Activated CD8-positive, alpha-beta memory T cell treated with anti-CD3 and anti-CD28 coated beads, Interleukin-2, amount 50 U/mL, for 48 hours (primary cell): ENCODE measurements at regions not wholly inside any gene's neighbourhood (a gene's known extent, or its start where the extent isn't known, plus 50 kb on each side); places are given as distances from the start of the nearest gene placed in this dataset.

ENCODE experiments used
- DNase-seq: peaks from one replicate; pipeline ENCODE4 v3.0.0-alpha.2; 2020

DNA sequence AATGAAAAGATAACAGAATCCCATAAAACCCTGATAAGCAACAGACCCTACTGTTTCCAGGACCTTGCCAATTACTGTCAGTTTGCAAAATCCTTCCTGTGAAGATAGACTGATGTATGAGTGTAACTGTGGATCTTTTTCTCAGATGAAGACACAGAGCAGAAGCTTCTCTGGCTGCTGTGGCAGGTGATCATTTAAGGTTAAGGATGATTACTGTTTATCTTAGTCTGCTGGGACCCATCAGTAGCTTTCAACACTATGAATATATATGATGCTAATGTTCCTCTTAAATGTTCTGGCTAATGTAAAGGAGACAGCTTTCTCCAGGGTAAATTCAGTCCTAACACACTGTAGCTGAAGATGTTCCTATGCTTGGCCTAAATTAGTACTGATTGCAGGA is 56.0 kb upstream of the CTTNBP2 start:
- DNase-seq, result no peak

DNA sequence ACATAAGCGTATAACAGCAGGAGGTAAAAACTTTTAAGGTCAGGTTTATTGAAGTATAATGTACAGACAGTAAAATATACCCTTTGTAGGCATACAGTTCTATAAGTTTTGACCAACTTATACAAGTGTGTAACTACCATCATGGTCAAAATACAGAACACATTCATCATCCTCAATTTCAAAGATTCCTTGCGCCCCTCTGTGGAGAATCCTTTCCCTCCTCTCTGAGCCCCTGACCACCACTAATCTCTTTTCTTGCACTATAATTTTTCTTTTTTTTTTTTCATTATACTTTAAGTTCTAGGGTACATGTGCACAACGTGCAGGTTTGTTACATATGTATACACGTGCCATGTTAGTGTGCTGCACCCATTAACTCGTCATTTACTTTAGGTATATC is 58.1 kb upstream of the CTTNBP2 start:
- DNase-seq, result no peak

DNA sequence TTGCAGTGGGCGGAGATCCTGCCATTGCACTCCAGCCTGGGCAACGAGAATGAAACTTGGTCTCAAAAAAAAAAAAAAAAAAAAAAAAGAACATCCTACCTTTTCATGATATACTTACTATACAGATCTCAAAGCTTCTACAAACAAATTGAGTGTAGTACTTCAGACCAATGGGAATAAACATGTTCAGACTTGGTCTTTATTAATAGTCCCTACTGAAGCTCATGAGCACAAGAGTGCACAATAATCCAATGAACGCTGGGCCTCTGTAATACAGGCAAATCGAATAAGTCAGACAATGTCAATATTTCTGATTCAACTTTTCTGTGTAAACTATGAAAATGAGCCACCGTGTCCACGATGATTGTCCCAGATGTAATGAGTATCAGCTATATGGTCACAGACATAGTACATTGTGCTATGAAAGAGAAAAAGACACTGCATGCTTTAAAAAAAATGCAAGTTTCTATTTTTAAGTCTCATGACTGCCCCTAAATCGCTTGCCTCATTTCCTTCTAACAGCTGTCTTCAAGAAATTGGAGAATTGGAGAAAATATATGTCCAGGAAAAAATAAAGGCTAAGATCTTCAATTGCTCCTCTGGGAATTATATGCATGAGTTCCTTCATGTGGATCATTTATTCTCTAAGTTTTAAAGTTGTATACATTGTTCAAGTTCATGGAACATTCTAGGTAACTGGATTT is 64.0 kb upstream of the CTTNBP2 start:
- DNase-seq, result no peak

GRCh38 chr7:117937753-117938483 is 64.7 kb upstream of the CTTNBP2 start:
- no peak for DNase-seq

DNA sequence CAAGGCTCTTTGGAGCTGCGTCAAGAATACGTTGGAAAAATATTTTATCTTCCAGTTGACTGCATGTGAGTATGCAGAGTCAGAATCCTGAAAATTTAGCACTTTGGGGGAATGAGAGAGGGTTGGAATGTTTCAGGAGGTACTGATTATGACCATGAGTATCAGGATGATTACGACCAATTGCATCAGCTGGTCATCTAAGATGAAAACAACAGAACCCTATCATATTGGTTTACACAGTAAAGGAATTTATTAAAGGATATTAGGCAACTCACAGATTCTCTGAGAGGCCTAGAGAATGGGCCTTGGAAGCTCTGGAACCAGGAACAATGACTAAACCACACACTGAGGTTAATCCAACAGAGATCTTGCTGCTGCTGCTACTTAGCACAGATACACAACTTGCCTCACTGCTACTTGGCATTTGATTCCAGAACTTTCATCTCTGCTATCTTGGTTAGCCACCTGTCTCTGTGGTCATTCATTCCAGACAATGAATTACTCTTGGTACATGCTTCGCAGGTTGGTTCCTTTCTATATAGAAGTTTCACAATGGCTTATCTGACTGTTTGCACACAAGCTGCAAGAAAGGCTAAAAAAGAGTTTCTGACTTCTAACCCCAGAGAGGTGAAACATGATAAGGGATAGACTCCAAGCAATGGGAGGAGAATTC is 68.0 kb upstream of the CTTNBP2 start:
- no peak for DNase-seq

GRCh38 chr7:117942780-117943179 is 69.5 kb upstream of the CTTNBP2 start:
- DNase-seq, result no peak

GRCh38 chr7:117944886-117945285 is 71.6 kb upstream of the CTTNBP2 start:
- no peak for DNase-seq

DNA sequence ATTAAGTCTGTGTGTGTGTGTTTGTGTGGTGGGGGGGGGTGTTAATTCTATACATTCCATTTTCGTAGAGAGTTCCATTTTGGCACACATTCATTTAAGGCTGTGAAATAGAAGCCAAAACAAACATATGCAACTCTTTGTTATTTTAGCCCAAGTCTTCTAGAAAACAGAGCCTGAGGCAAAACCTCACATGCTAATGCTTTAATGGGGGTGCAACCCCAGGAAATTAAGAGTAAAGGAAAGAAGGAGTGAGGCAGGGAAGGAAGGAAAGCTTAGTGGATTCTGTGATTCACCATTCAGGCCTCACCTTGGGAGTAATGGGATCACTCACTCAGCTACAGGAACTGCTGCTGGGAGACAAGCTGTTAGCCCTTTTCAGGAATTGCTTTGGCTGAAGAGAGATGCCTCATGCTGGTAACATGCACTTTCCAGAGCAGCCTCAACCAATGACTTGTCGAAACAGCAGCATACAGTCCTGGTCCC is 73.0 kb upstream of the CTTNBP2 start:
- no peak for DNase-seq

DNA sequence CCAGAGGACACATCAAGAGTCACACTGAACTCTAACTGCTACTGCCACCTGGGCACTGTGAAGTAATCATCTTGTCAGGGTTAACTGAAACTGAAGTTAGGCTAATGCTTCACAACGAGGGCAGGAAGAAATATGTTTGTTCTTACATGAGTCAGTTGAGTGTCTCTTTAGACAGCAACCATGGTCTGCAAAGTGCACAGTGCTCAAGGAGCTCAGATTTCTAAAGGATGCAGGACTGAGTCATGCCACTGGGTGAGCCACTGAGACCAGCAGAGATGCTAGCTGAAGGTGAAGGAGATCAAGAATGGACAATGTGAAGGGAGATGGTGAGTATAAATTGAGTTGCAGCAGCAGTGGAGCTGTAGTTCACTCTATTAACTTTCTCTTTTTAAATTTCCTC is 76.0 kb upstream of the CTTNBP2 start:
- no peak for DNase-seq

- no peak for DNase-seq
Observed at GRCh38 chr7:117950601-117951260, 77.5 kb upstream of the CTTNBP2 start.

DNA sequence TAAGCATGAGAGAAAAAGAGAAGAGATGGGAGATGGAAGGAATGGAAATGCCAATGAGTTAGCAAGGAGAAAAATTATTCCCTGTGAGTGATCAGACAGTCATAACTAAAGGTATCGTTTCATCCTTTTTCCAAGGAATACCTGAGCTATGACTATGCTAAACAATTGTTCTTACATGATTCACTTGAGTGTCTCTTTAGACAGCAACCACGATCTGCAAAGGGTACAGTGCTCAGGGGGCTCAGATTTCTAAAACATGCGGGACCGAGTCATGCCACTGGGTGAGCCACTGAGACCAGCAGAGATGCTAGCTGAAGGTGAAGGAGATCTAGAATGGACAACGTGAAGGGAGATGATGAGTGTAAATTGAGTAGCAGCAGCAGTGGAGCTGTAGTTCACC is 78.0 kb upstream of the CTTNBP2 start:
- DNase-seq, result no peak

- DNase-seq, result no peak
Observed at GRCh38 chr7:117951691-117952280, 78.5 kb upstream of the CTTNBP2 start.

- DNase-seq, result no peak
Observed at GRCh38 chr7:117955046-117955445, 81.8 kb upstream of the CTTNBP2 start.

DNA sequence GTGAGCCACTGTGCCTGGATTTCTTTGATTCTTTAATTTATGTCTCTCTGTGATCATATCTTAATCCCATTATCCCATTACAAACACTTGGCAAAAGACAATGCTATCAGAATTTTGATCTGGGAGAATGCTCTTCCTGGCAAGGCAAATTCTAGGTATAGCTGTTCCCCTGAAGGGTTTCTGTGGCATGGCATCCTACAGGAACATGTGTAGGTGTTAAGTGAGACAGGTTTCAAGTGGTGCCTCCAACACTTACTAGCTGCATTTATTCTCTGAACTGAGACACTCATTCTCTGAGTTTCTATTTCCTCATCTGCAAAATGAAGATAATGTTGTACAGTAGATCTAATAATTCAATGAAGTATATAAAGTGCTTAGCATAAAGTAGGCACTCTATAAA is 87.1 kb upstream of the CTTNBP2 start:
- DNase-seq, result no peak

GRCh38 chr7:117961235-117961634 is 88.0 kb upstream of the CTTNBP2 start:
- DNase-seq, result no peak

DNA sequence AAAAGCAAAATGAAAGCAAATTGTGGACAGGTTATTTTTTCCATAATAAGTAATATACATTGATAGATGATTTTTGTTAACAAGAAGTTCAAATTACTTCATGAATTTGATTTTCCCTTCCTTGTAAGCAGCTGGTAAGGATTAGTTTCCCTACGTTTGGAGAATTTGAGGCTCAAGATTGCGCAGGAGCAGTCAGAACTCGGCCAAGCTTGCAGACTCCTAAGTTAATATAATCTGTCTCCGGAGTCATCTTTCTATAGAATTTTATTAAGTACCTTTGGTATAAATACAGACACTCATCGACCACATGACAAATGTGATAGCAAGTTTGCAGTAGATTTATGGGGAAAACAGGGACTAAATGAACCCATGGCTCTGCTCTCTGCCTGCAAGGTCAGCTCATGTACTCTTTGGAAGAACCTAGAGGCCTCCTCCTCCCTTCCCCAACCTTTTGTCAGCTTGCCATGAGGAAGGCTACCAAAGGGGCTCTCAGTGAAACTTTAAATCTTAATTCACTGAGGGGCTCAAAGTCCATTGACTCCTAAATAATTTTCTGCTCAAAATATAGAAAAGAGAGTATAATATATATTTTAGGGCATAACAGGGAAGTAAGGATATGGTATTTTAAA is 89.2 kb upstream of the CTTNBP2 start:
- no peak for DNase-seq

- DNase-seq, result no peak
Observed at GRCh38 chr7:117963264-117964197, 90.3 kb upstream of the CTTNBP2 start.

DNA sequence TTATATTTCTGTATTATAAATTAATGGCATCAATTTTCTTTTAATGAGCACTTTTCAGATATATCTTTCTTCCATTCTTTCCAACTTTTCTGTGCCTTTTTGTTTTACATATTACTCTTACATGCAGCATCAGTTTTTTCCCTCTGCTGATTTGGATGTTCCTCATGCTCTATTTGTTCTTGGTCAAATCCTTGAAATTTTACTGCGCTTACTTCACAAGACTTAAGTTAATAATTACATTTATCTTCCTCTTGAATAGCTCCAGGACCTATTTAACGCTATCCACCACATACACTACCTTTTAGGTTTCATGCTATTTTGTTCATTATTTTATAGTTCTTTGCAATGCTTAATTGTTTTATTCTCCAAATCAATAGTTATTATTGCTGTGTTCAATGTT is 97.6 kb upstream of the CTTNBP2 start:
- DNase-seq, result no peak

DNA sequence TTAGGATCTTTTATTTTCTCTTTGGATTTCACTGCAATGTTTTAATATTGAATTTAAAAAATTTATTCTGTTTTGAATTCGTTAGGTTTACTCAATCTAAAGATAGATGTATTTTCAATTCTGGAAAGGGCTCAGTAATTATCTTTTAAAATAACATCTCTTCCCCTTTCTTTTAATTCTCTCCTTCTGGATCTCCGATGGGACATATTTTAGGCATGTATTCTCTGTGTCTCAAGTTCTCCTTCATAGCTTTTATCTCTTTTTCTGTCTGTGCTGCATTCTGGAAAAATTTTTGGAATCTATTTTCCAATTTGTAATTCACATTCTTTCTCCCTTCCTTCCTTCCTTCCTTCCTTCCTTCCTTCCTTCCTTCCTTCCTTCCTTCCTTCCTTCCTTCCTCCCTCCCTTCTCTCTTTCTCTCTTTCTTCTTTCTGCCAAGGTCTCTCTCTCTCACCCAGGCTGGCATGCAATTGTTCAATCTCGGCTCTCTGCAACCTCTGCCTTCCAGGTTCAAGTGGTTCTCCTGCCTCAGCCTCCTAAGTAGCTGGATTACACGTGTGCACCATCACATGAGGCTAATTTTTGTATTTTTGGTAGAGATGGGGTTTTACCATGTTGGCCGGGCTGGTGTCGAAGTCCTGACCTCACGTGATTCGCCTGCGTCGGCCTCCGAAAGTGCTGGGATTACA is 98.5 kb upstream of the CTTNBP2 start:
- DNase-seq, result no peak

DNA sequence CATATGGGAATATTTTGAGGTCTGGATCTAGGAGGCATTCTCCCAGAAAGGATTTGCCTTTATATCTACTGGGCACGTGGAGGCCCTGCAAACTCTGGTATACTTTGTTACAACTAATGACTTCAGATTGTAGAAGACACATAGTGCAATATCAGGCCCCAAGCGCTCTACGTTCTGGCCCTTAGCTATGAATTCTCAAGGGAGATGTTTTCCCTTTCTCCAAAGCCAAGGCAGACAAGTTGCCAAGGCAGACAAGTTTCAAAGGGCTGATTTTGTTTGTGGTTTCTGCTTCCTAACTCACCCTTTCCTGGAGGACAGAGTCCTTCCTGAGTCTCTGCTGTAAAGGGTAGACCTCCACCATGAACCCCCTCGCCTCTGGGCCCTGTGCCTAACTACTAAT is 99.4 kb upstream of the CTTNBP2 start:
- no peak for DNase-seq

GRCh38 chr7:117973975-117974374 is 100.7 kb upstream of the CTTNBP2 start:
- DNase-seq, result no peak
